IgD-negative memory B cell (primary cell): ENCODE measurements at regions not wholly inside any gene's neighbourhood (a gene's known extent, or its start where the extent isn't known, plus 50 kb on each side); places are given as distances from the start of the nearest gene placed in this dataset.
A peak's percentile ranks its signal among the peaks of the same experiment; 100 is the strongest.

Source experiments
- H3K27ac Mint-ChIP-seq, 3 donors: one replicate each; pipeline ENCODE4 v1.8.0; 2020 to 2022; ENCODE audit warnings: mild to moderate bottlenecking in 3 of 3, mixed read lengths in 3 of 3, moderate library complexity in 1 of 3
- H3K27me3 Mint-ChIP-seq: one replicate; pipeline ENCODE4 v1.8.0; 2021; ENCODE audit warnings: mixed read lengths
- H3K36me3 Mint-ChIP-seq: one replicate; pipeline ENCODE4 v1.8.0; 2020; ENCODE audit warnings: mild to moderate bottlenecking, mixed read lengths
- H3K4me1 Mint-ChIP-seq, 3 donors: one replicate each; pipeline ENCODE4 v1.8.0; 2020 to 2022; ENCODE audit warnings: mixed read lengths in 3 of 3, mild to moderate bottlenecking in 1 of 3
- H3K4me3 Mint-ChIP-seq, 4 donors: one replicate each; pipeline ENCODE4 v1.8.0; 2020 to 2022; ENCODE audit warnings: mild to moderate bottlenecking in 4 of 4, mixed read lengths in 4 of 4, moderate library complexity in 3 of 4
- H3K9me3 Mint-ChIP-seq, 3 donors: one replicate each; pipeline ENCODE4 v1.8.0; 2020 to 2021; ENCODE audit warnings: mixed read lengths in 3 of 3, mild to moderate bottlenecking in 1 of 3

DNA sequence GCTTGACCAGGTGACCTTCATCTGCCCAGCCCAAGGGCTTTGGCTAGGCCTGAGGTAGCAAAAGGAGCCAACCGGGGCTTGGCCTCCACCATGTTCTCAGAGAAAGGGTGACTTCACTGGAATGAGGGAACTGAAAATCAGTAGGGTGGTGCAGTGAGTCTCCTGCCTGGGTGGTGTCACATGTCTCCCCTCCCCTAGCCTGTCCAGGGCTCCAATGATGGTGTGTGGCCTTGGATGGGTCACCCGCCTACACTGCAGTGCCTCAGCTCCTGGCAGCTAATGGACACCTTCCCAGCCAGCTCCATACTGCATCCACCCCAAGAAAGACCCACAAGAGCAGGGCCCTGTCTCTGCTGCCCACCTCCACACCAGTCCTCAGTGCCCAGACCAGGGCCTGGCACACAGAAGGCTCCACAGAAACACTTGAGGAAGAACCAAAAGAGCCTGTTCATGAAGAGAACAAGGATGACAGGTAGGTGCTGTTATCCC is 678.7 kb downstream of the MATN1 start:
- Mint-ChIP-seq H3K27ac (no peak overlapping the region), H3K4me3 (no peak overlapping the region), H3K36me3 (peaks cover 1% of the 10 kb centered on the region), H3K4me1 (no peaks in the 10 kb centered on the region), H3K9me3 (peaks cover 0 to 2% (median 0%) of the 10 kb centered on the region in 3 donors), H3K27me3 (no peaks in the 10 kb centered on the region)

DNA sequence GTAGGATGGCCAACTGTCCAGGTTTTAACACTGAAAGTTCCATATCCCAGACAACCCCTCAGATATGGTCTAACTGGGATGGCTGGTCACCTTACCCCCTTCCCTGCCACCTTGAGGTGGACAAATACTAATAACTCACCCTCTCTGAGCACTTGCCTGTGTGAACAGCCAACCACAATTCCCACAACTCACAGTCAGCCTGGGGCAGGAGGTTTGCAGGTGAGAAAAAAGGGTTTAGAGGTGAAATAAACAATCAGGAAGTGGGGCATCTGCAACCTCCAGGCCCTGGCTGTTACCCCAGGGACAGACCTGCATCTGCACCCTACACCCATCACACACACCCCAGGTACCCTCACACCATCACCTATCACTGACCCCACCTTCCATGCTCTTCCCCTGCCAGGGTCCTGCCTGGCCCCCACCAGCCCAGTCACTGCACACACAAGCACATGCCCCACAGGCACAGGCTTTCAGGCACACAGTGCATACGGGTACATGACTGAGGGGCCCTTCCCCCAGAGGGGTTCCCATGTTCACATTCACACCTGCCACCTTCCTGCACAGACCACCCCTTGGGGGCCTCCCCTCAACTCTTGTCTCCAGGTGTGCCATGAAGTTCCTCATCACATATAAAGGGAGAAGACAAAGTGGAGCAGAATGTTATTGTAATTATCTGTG is 679.5 kb downstream of the MATN1 start:
- no peaks in the 10 kb centered on the region for H3K9me3 Mint-ChIP-seq
- no peaks in the 10 kb centered on the region for H3K27me3 Mint-ChIP-seq
- peak overlapping the region in 1 of 3 donors; percentile 13 for H3K27ac Mint-ChIP-seq
- no peak overlapping the region for H3K4me3 Mint-ChIP-seq
- H3K36me3 Mint-ChIP-seq: peaks cover 1% of the 10 kb centered on the region
- no peaks in the 10 kb centered on the region for H3K4me1 Mint-ChIP-seq

DNA sequence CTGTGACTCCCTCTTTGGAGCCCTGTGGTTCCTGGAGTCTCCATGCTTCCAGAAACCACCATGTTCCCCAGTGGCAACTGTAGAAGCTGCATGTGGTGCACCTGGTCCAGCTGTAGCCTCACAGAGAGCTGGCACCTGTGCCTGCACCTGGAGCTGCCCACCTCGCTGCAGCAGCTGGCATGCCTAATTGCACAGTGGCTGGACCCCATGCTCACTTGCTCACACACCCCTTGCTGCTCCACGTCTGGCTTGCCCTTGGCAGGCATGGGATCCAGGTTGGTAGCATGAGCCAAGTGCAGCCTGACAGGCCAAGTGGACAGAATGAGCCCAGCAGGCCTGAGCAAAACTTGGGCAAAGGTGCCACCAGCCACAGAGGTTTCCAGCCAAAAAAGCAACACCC is 680.1 kb downstream of the MATN1 start:
- Mint-ChIP-seq H3K27me3 (no peaks in the 10 kb centered on the region), H3K4me3 (no peak overlapping the region), H3K4me1 (no peaks in the 10 kb centered on the region)

DNA sequence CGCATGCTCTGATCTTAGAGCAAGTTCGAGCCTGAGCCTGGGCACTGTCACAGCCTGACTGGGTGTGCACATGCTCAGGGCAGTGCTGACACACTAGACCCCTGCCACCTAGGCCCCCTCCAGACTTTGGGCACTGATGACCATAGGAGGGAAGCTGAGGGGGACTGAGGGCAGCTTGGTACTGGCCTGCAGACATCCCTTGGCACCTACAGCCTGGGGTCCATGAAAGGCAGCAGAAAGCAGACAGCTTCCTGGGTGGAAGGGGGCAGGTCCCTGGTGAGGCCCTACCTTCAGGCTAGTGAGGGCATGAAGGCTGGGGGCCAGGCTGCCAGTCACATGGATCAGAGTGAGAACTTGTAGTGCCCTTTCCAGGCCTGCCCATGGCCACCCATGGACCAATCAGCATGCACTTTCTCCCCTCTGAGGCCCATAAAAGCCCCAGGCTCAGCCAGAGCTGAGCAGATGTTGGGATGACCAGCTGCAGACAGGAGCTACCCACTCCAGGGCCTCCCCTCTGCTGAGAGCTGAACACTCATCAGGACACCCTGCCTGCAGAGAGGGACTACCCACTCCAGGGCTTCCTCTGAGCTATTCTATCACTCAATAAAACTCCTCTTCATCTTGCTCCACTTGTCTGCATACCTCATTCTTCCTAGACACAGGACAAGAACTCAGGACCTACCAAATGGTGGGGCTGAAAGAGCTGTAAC is 680.8 kb downstream of the MATN1 start:
- Mint-ChIP-seq H3K4me1 (no peaks in the 10 kb centered on the region), H3K4me3 (no peak overlapping the region), H3K9me3 (no peaks in the 10 kb centered on the region), H3K36me3 (peaks cover 1% of the 10 kb centered on the region), H3K27ac (no peak overlapping the region), H3K27me3 (no peaks in the 10 kb centered on the region)

More for the DNA sequence above, 680.1 kb downstream of the MATN1 start:
- Mint-ChIP-seq H3K36me3 (peaks cover 1% of the 10 kb centered on the region), H3K9me3 (no peaks in the 10 kb centered on the region), H3K27ac (peak overlapping the region in 1 of 3 donors; percentile 13)

DNA sequence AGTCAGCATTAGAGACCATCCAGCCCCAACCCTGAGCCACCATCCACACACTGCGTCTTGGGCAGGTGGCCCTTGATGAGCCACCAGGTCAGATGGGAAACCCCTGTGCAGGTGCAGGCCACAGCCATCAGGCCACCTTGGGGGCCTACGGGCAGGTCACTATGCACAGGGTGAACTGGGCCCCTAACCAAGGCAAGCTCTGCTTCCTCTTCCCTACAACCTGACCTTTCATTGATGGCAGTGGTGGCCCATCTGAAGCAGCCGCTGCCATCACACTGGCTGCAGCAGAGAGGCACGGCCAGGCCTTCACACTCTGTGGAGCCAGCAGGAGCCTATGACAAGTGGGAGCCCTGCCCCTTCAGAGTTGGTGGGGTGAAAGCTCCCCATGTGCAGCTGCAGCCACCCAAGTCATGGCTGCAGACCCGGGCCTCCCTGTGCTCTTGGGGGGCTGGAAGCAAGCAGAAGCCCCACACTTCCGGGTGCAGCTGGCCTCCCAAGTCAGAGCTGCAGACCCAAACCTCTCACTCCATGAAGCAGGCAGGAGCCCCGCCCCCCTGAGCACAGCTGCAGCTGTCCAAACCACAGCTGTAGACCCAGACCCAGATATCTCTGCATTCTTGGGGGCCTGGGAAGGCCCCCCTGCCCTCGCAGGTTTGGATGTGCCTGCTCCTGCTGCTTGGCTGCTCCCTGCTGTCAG is 681.5 kb downstream of the MATN1 start:
- Mint-ChIP-seq H3K9me3 (no peaks in the 10 kb centered on the region), H3K4me3 (no peak overlapping the region), H3K27ac (no peak overlapping the region), H3K27me3 (peaks cover 2% of the 10 kb centered on the region), H3K36me3 (peaks cover 1% of the 10 kb centered on the region), H3K4me1 (no peaks in the 10 kb centered on the region)

DNA sequence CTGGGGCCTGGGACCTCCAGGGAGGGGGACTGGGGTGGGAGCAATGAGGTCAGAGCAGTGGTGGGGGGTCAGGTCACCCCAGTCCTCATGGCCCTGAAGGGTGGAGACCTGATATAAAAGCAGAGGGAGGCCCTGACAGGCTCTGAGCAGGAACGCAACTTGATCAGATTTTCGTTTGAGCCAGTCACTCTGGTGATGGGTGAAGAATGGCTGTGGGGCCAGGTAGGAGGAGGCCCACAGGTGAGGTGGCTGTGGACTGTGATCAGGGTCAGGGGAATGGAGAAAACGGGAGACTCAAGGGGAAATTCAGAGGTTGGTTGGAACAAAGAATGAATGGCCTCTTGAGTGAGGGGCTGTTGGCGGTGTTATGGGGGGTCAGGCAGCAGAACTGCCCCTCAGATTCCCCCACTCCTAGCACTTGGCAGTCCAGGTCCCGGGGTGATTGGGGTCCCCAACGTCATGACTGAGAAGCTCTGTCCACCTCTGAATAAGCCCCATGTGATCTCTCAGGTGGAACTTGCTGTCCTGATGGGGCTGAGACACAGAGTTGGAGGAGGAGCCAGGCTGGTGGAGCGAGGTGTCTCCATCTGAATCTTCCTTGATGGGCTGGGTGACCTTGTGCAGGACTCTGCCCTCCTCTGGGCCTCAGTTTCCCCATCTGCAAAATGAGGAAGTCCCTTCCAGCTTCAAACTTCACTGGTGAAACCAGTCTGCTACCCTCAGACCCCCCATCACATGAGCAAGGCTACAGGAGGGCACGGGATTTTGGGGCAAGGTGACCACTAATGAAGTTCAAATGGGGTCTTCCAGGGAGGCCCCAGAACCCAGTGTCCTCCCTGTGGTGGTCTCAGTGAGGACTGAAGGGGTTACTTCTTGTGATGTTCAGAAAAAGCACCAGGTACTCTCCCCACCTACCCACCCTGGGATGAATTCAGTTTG is 683.0 kb downstream of the MATN1 start:
- Mint-ChIP-seq H3K4me3 (no peak overlapping the region), H3K9me3 (no peaks in the 10 kb centered on the region), H3K36me3 (no peaks in the 10 kb centered on the region), H3K4me1 (no peaks in the 10 kb centered on the region), H3K27ac (no peak overlapping the region), H3K27me3 (peaks cover 2% of the 10 kb centered on the region)

DNA sequence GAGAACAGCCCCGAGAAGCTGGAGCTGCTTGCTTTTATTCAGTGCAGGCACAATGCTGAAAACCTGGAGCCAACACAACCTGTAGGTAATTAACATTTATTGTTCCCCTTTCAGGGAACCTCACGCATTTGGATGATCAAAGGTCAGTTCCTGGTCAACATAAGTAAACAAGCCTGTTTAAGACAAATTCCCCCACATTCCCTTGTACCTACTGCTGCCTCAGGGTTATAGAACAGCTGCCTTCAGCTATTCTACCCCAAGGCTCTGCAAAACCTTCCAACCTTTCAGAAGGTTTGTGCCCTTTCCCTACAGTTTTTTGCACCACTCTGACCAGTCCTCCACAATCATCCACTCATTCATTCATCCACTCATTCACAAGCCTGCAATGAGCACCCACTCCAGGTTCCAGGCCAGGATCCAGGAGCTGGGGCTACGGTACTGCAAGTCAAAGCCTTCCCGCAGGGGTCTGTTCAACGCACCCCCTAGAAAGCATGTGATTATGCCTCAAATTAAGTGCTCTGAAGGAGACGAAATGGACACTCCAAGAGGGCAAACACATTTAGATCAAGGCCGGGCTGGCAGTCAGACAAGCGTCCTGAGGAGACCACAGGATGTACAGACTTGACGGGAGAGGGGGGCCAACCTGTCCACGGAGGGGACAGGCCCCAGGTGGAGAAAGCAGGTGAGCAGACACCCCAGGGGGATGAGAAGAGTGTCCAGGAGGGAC is 683.9 kb downstream of the MATN1 start:
- peaks cover 2% of the 10 kb centered on the region for H3K27me3 Mint-ChIP-seq
- H3K27ac Mint-ChIP-seq: no peak overlapping the region
- peak overlapping the region in 1 of 4 donors; percentile 70 for H3K4me3 Mint-ChIP-seq
- H3K4me1 Mint-ChIP-seq: no peaks in the 10 kb centered on the region
- no peaks in the 10 kb centered on the region for H3K36me3 Mint-ChIP-seq
- H3K9me3 Mint-ChIP-seq: no peaks in the 10 kb centered on the region

DNA sequence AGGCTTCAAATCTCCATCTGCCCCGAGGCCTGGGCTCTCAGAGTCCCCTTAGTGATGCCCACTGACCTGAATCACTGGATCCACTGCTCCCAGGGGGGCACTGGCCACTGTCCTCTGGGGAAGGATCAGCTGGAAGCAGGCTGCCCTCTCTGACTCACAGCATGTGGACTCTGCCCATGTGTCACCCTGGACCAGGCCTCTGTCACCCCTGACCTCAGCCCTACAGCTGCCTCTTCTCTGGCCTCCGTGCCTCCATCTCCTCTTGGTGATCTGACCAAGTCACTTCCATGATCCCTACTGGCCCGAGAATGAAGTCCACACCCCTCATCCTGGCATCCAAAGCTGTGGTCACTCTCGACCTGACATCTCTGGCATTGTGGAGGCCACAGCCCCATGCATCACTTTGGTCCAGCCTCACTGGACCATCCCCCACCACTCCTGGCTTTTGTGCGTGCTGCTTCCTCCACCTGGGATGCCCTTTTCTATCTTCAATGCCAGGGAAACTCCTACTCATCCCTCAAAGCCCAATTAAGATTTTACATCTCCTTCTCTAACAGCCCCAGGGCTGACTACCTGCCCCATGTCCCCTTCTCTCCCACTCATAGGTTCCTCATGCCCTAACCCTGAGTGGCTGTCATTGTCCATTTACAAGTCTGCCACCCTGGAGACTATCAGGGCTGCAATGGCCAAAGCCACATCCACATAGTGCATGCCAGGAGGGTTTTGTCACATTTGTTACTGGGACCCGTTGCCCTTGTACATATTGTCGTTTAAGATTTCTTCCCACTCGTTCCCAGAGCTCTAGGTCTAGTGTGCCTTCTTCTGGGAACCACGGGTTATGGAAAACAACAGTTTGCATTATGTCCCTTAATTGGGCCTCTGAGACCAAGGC is 685.0 kb downstream of the MATN1 start:
- H3K4me3 Mint-ChIP-seq: no peak overlapping the region
- peaks cover 2% of the 10 kb centered on the region for H3K27me3 Mint-ChIP-seq
- H3K4me1 Mint-ChIP-seq: no peaks in the 10 kb centered on the region
- H3K9me3 Mint-ChIP-seq: no peaks in the 10 kb centered on the region
- H3K27ac Mint-ChIP-seq: no peak overlapping the region
- no peaks in the 10 kb centered on the region for H3K36me3 Mint-ChIP-seq

DNA sequence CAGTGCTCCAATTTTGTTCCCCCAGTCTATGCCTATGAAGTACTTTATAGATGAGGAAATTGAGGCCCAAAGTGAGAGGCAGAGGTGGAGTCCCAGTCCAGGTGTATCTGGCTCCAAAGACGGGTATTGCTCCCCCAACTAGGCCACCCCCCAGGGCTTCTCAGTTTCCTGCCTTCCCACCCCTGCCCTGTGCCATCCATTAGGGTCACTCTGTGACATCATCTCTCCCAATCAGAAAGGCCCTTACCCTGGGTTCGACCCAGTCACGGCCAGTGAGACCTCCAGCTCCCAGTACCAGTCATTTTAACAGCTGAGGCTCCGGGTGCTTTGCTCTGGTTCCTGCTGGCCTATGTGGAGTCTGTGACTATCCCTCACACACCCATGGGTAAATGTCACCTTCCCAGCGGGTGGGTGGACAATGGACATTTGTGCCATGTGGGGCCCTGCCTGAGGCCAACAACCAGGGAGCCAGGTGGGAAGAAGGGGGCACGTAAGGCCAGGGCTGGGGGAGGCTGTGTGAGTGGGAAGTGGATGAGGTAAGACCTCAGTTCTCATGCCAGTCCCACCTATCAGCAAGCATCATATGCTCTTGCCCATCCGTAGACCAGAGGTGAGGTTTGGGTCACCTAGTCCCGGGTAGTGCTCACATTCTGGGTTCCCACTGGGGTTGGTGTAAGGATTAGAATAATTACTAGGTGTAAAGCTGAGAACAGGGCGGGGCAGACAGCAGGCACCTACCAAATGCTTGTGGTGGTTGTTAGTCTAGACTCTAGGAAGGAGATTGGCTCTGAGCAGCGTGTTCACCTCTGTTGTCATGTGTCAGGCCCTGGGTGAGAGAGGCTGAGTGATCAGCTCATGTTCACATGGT is 685.9 kb downstream of the MATN1 start:
- H3K27me3 Mint-ChIP-seq: peaks cover 2% of the 10 kb centered on the region
- no peaks in the 10 kb centered on the region for H3K36me3 Mint-ChIP-seq
- no peaks in the 10 kb centered on the region for H3K4me1 Mint-ChIP-seq
- H3K4me3 Mint-ChIP-seq: no peak overlapping the region
- peaks cover 0 to 5% (median 3%) of the 10 kb centered on the region in 3 donors for H3K9me3 Mint-ChIP-seq
- no peak overlapping the region for H3K27ac Mint-ChIP-seq

DNA sequence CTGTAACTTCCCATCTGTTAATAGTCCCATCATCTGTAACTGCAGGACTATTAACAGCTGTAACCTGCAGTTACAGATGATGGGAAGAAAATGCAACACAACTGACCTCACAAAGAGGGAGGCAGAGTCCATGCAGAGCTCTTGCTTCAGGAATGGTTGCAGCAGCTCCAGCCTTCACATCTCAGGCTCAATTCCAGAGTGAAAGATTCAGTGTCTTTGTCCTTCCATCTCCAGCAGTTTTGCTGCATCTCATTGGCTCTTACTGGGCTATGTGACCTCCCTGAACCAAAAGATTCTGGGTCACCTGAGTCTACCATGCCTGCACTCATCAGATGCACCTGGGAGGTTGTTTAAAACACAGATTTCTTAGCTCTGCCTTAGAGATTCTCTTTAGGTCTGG is 686.7 kb downstream of the MATN1 start:
- Mint-ChIP-seq H3K27me3 (peaks cover 3% of the 10 kb centered on the region), H3K4me3 (no peak overlapping the region)

DNA sequence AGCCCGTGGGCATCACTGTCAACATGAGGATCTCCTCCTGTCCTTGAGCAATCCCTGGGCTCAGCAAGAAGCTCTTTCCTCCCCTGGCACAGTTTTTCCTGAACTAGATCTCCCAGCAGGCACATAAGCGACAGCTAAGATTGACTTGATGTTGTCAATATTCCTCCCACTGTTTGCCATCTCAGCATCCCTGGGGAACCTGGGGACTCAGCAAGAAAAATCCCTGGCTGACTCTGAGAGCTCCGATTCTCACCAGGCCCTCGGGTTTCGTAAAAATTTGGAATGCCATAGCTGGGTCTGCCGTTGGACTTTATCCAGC is 687.2 kb downstream of the MATN1 start:
- no peak overlapping the region for H3K27ac Mint-ChIP-seq
- H3K9me3 Mint-ChIP-seq: peaks cover 0 to 6% (median 5%) of the 10 kb centered on the region in 3 donors
- no peak overlapping the region for H3K4me3 Mint-ChIP-seq
- no peaks in the 10 kb centered on the region for H3K4me1 Mint-ChIP-seq
- H3K27me3 Mint-ChIP-seq: peaks cover 3% of the 10 kb centered on the region
- no peaks in the 10 kb centered on the region for H3K36me3 Mint-ChIP-seq

More for the DNA sequence above, 686.7 kb downstream of the MATN1 start:
- Mint-ChIP-seq H3K27ac (no peak overlapping the region), H3K4me1 (no peaks in the 10 kb centered on the region), H3K36me3 (no peaks in the 10 kb centered on the region), H3K9me3 (peaks cover 0 to 6% (median 5%) of the 10 kb centered on the region in 3 donors)

DNA sequence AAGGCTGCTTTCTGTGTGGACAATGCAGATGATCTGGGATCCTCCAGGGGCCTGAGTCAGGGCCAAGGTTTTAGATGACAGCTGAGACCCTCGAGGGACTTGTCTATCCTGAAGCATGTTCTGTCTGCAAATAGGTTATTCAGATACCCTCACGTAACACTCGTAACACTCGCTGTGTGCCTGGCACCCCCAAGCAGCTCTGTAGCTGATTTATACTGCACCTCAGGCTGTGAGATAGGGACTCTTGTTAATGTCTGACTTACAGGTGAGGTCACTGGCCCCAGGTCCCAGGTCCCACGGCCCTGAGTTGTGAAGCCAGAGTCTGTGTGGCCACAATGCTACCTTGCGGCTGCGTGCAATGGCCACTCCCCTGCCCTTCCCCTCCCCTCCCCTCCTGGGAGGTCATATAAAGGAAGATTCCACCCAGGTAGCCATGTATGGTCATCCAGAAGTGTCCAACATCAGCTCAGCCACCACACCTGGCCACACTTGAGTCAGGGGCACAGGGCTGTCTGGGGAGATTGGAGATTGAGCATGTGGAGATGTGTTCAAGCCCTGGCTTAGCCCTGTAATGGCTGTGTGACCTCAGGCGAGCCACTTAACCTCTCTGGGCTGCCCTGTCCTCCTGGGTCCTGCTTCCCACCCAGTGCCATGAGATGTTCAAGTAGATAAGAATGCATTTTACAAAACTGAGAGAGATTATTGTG is 687.7 kb downstream of the MATN1 start:
- Mint-ChIP-seq H3K4me1 (no peaks in the 10 kb centered on the region), H3K4me3 (peak overlapping the region in 1 of 4 donors; percentile 3), H3K9me3 (peaks cover 0 to 6% (median 5%) of the 10 kb centered on the region in 3 donors), H3K27me3 (peaks cover 3% of the 10 kb centered on the region), H3K27ac (no peak overlapping the region), H3K36me3 (no peaks in the 10 kb centered on the region)
